Tibial nerve (tissue), 3 donors: ENCODE measurements at regions not wholly inside any gene's neighbourhood (a gene's known extent, or its start where the extent isn't known, plus 50 kb on each side); places are given as distances from the start of the nearest gene placed in this dataset.

Experiments
- CTCF ChIP-seq, 5 experiments: fragments of 200-600 bp in 3 of 5; fragments of 450-650 bp in 2 of 5; sonication (generic) in 3 of 5; IDR thresholded peaks; one replicate each; pipeline ENCODE4 v1.5.1; 2016 to 2019; ENCODE audit warnings: antibody characterized with exemption in 5 of 5, mild to moderate bottlenecking in 3 of 5, moderate library complexity in 2 of 5
- POLR2A ChIP-seq, 2 donors: fragments of 450-650 bp; IDR thresholded peaks; one replicate each; pipeline ENCODE4 v1.6.1; 2017; ENCODE audit warnings: antibody characterized with exemption in 2 of 2, mild to moderate bottlenecking in 2 of 2, moderate library complexity in 2 of 2

GRCh38 chr7:35422715-35423114 is 168.8 kb upstream of the TBX20 start:
- TF ChIP-seq CTCF (IDR thresholded peaks at IDR 0.05) (no peak), POLR2A (IDR thresholded peaks at IDR 0.05) (no peak)
